ENCODE measurements at regions not wholly inside any gene's neighbourhood (a gene's known extent, or its start where the extent isn't known, plus 50 kb on each side); places are given as distances from the start of the nearest gene placed in this dataset.

DNA sequence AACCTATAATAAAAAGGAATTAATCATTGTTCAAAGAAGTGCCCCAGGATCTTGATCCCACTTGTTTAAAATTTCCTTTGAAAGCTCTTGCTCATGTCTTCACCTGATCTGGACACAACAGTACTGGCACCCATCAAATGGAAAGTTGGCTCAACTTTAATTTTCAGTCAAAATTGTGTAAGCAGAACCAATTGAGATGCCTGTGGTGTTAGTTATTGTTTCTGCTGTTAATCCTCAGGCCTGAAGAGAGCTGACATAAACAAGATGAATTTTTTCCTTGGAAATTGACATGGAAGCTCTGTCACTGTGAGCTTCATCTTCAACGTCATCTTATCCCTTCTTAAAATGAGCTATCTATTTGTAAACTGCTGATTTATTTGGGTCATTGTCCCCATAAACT lies 88.3 kb upstream of the TNFSF4 start:
- TF ChIP-seq, protein P1, sequence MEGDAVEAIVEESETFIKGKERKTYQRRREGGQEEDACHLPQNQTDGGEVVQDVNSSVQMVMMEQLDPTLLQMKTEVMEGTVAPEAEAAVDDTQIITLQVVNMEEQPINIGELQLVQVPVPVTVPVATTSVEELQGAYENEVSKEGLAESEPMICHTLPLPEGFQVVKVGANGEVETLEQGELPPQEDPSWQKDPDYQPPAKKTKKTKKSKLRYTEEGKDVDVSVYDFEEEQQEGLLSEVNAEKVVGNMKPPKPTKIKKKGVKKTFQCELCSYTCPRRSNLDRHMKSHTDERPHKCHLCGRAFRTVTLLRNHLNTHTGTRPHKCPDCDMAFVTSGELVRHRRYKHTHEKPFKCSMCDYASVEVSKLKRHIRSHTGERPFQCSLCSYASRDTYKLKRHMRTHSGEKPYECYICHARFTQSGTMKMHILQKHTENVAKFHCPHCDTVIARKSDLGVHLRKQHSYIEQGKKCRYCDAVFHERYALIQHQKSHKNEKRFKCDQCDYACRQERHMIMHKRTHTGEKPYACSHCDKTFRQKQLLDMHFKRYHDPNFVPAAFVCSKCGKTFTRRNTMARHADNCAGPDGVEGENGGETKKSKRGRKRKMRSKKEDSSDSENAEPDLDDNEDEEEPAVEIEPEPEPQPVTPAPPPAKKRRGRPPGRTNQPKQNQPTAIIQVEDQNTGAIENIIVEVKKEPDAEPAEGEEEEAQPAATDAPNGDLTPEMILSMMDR (IDR thresholded peaks at IDR 0.05), result no peak
- H3K27ac Mint-ChIP-seq, result no peak overlapping the region
- DNase-seq (no peak), ATAC-seq (ENCODE audit: poor library complexity) (no peak)
- H3K27me3 ChIP-seq (ENCODE audit: control insufficient read depth in 1 of 2, insufficient read depth in 2 of 2, low read length in 2 of 2), result no peaks in the 10 kb centered on the region
- POLR2A ChIA-PET, result no interaction called here
- H3K4me1 ChIP-seq (ENCODE audit: insufficient read depth, low read length), result peaks cover 3% of the 10 kb centered on the region
- H3K4me1 Mint-ChIP-seq (ENCODE audit: low read depth), result peaks cover 38% of the 10 kb centered on the region
- intact Hi-C loops (cut with DNase I, micrococcal nuclease), result no loop called here
- H3K27me3 Mint-ChIP-seq, result no peaks in the 10 kb centered on the region
- H3K4me3 Mint-ChIP-seq, result no peak overlapping the region
- H3K9me3 ChIP-seq (ENCODE audit: control insufficient read depth in 1 of 2, insufficient read depth in 1 of 2, low read length in 2 of 2), result no peaks in the 10 kb centered on the region
- no peak overlapping the region for H3K4me3 ChIP-seq (ENCODE audit: low read length)
- no peak overlapping the region for H3K27ac ChIP-seq (ENCODE audit: low read depth in 1 of 2, low read length in 2 of 2)
- CTCF ChIA-PET, result no interaction called here
- no peaks in the 10 kb centered on the region for H3K36me3 ChIP-seq (ENCODE audit: insufficient read depth, low read length)
- peaks cover 3% of the 10 kb centered on the region for H3K9me3 Mint-ChIP-seq
- H3K36me3 Mint-ChIP-seq (ENCODE audit: low read depth), result no peaks in the 10 kb centered on the region

GRCh38 chr1:173295995-173296394 lies 88.9 kb upstream of the TNFSF4 start:
- peaks cover 3% of the 10 kb centered on the region for H3K4me1 ChIP-seq (ENCODE audit: insufficient read depth, low read length)
- peaks cover 33% of the 10 kb centered on the region for H3K4me1 Mint-ChIP-seq (ENCODE audit: low read depth)
- H3K36me3 ChIP-seq (ENCODE audit: insufficient read depth, low read length), result no peaks in the 10 kb centered on the region
- peaks cover 3% of the 10 kb centered on the region for H3K9me3 Mint-ChIP-seq
- no peak overlapping the region for H3K27ac ChIP-seq (ENCODE audit: low read depth in 1 of 2, low read length in 2 of 2)
- no peaks in the 10 kb centered on the region for H3K9me3 ChIP-seq (ENCODE audit: control insufficient read depth in 1 of 2, insufficient read depth in 1 of 2, low read length in 2 of 2)
- no peak overlapping the region for H3K4me3 ChIP-seq (ENCODE audit: low read length)
- no peak overlapping the region for H3K4me3 Mint-ChIP-seq
- CTCF ChIA-PET, result no interaction called here
- H3K27me3 ChIP-seq (ENCODE audit: control insufficient read depth in 1 of 2, insufficient read depth in 2 of 2, low read length in 2 of 2), result no peaks in the 10 kb centered on the region
- H3K36me3 Mint-ChIP-seq (ENCODE audit: low read depth), result no peaks in the 10 kb centered on the region
- TF ChIP-seq, protein P1 (IDR thresholded peaks at IDR 0.05), result no peak
- intact Hi-C loops (cut with DNase I, micrococcal nuclease), result no loop called here
- POLR2A ChIA-PET, result no interaction called here
- H3K27me3 Mint-ChIP-seq, result no peaks in the 10 kb centered on the region
- DNase-seq (peak in 2 of 14 experiments; percentile 13 to 19), ATAC-seq (ENCODE audit: poor library complexity) (no peak)
- H3K27ac Mint-ChIP-seq, result no peak overlapping the region

DNA sequence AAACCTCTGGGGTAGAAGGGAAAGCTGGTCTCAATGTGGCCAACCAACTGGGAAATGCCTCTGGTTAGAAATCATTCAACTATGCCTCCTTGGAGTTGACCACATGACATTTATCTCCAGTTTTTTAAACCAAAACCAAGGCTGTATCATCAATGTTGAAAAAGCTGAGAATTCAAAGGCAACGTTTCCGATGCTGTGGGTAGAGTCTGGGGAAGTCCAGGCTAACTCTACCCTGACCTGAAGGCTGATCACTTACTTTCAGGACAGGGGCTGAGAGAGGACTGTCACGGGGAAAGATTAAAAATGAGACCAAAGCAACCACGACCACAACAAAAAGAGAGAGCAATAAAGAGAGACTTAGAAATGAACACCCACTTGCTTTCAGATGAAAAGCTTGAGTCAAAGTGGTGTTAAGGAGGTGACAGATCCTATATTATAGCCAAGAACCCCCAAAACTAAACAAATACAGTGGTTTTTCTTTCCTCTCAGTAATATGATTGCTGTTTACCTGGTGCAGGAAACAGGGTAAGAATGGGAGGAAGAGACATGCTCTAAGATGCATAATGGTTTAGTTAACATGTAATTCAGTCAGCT lies 90.8 kb upstream of the TNFSF4 start:
- TF ChIP-seq, protein P1 (IDR thresholded peaks at IDR 0.05), result no peak
- no peak for ATAC-seq (ENCODE audit: poor library complexity)
- Histone ChIP-seq H3K4me1 (ENCODE audit: insufficient read depth, low read length) (peaks cover 3% of the 10 kb centered on the region), H3K27me3 (ENCODE audit: control insufficient read depth in 1 of 2, insufficient read depth in 2 of 2, low read length in 2 of 2) (no peaks in the 10 kb centered on the region), H3K27ac (ENCODE audit: low read depth in 1 of 2, low read length in 2 of 2) (no peak overlapping the region), H3K36me3 (ENCODE audit: insufficient read depth, low read length) (no peaks in the 10 kb centered on the region), H3K4me3 (ENCODE audit: low read length) (no peak overlapping the region), H3K9me3 (ENCODE audit: control insufficient read depth in 1 of 2, insufficient read depth in 1 of 2, low read length in 2 of 2) (no peaks in the 10 kb centered on the region)
- peak in 1 of 14 experiments; percentile 12 for DNase-seq
- ChIA-PET POLR2A (no interaction called here), CTCF (no interaction called here)
- intact Hi-C loops (cut with DNase I, micrococcal nuclease), result no loop called here
- Mint-ChIP-seq H3K36me3 (ENCODE audit: low read depth) (no peaks in the 10 kb centered on the region), H3K27ac (no peak overlapping the region), H3K4me3 (no peak overlapping the region), H3K9me3 (no peaks in the 10 kb centered on the region), H3K27me3 (no peaks in the 10 kb centered on the region), H3K4me1 (ENCODE audit: low read depth) (peaks cover 28% of the 10 kb centered on the region)
